ENCODE measurements at regions not wholly inside any gene's neighbourhood (a gene's known extent, or its start where the extent isn't known, plus 50 kb on each side); places are given as distances from the start of the nearest gene placed in this dataset.

DNA sequence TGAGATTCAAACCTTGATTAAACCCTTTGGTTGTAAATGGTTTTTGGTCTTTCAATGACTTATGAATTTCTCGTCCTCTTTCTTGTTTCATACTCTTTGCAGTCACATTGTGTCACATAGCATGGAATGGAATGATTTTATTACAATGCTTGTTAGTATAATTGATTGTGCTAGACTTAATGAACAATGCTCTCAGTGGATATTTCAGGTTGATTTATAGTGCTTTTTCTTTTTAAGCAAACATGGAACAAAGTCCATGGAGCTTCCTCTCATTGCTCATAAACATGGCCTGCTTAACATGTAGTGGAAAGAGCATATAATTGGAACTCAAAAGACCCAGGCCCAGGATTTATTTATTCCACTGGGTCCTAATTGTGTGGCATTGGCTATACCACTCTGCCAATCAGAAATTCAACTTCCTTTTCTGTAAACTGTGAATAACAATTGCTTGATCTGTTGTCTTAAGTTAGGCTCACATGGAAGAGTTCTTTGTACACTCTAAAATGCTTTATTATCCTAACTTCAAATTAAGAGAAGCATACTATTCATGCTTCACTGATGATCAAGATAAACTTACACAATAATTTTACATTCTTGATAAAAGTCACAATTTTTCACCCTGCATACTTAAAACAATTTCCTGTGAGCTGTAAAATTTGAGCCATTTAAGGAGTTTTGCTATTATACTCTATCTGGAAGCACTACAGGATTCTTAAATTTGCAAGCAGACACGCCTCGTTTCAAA is 370.5 kb upstream of the PDE3A start:
- CTCF ChIA-PET (ENCODE audit: unreplicated experiment), result no interaction called here
- intact Hi-C loops (cut with micrococcal nuclease; ENCODE audit: unreplicated experiment), result no loop called here

DNA sequence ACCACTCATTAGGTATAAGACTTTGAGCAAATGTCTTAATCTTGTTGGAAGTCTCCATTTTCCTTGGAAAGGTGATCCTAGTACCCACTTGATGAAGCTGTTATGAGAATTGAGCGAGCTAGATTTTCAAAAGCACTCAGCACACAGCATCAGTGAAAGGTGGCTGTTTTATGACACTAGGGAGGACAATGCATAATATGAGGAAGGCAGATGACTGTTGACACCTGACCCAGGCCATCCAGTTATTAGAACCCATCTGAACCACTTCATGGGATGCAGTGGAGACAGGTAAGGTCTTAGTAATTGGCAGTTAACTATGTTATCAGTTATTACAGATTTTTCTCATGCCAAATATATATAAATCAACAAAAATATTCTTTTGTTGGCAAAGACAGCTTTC is 369.9 kb upstream of the PDE3A start:
- BruUV-seq (replicated peaks), result no TSS peak
- no peaks in the 10 kb centered on the region for H4K20me1 ChIP-seq (ENCODE audit: insufficient read depth, low read length)
- intact Hi-C loops (cut with micrococcal nuclease; ENCODE audit: unreplicated experiment), result no loop called here
- H3K4me2 ChIP-seq (ENCODE audit: low read length), result no peak overlapping the region
- H3K36me3 ChIP-seq (ENCODE audit: insufficient read depth, low read length), result no peaks in the 10 kb centered on the region
- no peak overlapping the region for H2AFZ ChIP-seq (ENCODE audit: low read length)
- H3K9me3 ChIP-seq (ENCODE audit: low read length), result no peaks in the 10 kb centered on the region
- POLR2A ChIA-PET, result no interaction called here
- H3K4me1 ChIP-seq (ENCODE audit: insufficient read depth, low read length, poor library complexity, severe bottlenecking), result no peaks in the 10 kb centered on the region
- DNase-seq (ENCODE audit: low spot score), result no peak
- TF ChIP-seq, protein P1, sequence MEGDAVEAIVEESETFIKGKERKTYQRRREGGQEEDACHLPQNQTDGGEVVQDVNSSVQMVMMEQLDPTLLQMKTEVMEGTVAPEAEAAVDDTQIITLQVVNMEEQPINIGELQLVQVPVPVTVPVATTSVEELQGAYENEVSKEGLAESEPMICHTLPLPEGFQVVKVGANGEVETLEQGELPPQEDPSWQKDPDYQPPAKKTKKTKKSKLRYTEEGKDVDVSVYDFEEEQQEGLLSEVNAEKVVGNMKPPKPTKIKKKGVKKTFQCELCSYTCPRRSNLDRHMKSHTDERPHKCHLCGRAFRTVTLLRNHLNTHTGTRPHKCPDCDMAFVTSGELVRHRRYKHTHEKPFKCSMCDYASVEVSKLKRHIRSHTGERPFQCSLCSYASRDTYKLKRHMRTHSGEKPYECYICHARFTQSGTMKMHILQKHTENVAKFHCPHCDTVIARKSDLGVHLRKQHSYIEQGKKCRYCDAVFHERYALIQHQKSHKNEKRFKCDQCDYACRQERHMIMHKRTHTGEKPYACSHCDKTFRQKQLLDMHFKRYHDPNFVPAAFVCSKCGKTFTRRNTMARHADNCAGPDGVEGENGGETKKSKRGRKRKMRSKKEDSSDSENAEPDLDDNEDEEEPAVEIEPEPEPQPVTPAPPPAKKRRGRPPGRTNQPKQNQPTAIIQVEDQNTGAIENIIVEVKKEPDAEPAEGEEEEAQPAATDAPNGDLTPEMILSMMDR (conservative IDR thresholded peaks at IDR 0.05; ENCODE audit: low read length), result no peak
- no peak for TF ChIP-seq EZH2phosphoT487 (IDR thresholded peaks at IDR 0.05; ENCODE audit: borderline replicate concordance, low read depth, low read length)
- no peaks in the 10 kb centered on the region for H3K79me2 ChIP-seq (ENCODE audit: insufficient read depth, low read depth, low read length)
- no peak overlapping the region for H3K4me3 ChIP-seq (ENCODE audit: low read depth, low read length, poor library complexity, severe bottlenecking)
- no peak overlapping the region for H3K27ac ChIP-seq (ENCODE audit: low read depth, low read length, poor library complexity, severe bottlenecking)
- H3K9me2 ChIP-seq (ENCODE audit: insufficient read depth, low read length), result no peaks in the 10 kb centered on the region
- CTCF ChIA-PET (ENCODE audit: unreplicated experiment), result no interaction called here

More for the DNA sequence above, 370.5 kb upstream of the PDE3A start:
- no peak for DNase-seq (ENCODE audit: low spot score)
- H3K79me2 ChIP-seq (ENCODE audit: insufficient read depth, low read depth, low read length), result no peaks in the 10 kb centered on the region
- no peaks in the 10 kb centered on the region for H4K20me1 ChIP-seq (ENCODE audit: insufficient read depth, low read length)
- no peak for TF ChIP-seq EZH2phosphoT487 (IDR thresholded peaks at IDR 0.05; ENCODE audit: borderline replicate concordance, low read depth, low read length)
- TF ChIP-seq, protein P1 (conservative IDR thresholded peaks at IDR 0.05; ENCODE audit: low read length), result no peak
- H3K4me1 ChIP-seq (ENCODE audit: insufficient read depth, low read length, poor library complexity, severe bottlenecking), result no peaks in the 10 kb centered on the region
- no peak overlapping the region for H2AFZ ChIP-seq (ENCODE audit: low read length)
- H3K9me3 ChIP-seq (ENCODE audit: low read length), result no peaks in the 10 kb centered on the region
- H3K36me3 ChIP-seq (ENCODE audit: insufficient read depth, low read length), result no peaks in the 10 kb centered on the region
- H3K4me2 ChIP-seq (ENCODE audit: low read length), result no peak overlapping the region
- no peak overlapping the region for H3K4me3 ChIP-seq (ENCODE audit: low read depth, low read length, poor library complexity, severe bottlenecking)
- no peak overlapping the region for H3K27ac ChIP-seq (ENCODE audit: low read depth, low read length, poor library complexity, severe bottlenecking)
- H3K9me2 ChIP-seq (ENCODE audit: insufficient read depth, low read length), result no peaks in the 10 kb centered on the region
- no TSS peak for BruUV-seq (replicated peaks)
- POLR2A ChIA-PET, result interaction anchor here (0.6 kb wide), 1 partner anchor 249 kb away, joined by 3 read pairs; no protein-coding TSS in a partner anchor
